HUES6 (cell line): ENCODE measurements at regions not wholly inside any gene's neighbourhood (a gene's known extent, or its start where the extent isn't known, plus 50 kb on each side); places are given as distances from the start of the nearest gene placed in this dataset.

ENCODE experiments used
- H3K27ac ChIP-seq: 2 replicates; pipeline ENCODE4 v1.7.0; 2013; ENCODE audit warnings: low read depth, mild to moderate bottlenecking, low read length, inconsistent platforms
- H3K27me3 ChIP-seq: 2 replicates; pipeline ENCODE4 v1.6.1; 2013; ENCODE audit warnings: low read length; ENCODE audit not compliant: control insufficient read depth, insufficient read depth
- H3K36me3 ChIP-seq: 2 replicates; pipeline ENCODE4 v1.6.1; 2013; ENCODE audit warnings: low read length; ENCODE audit not compliant: control insufficient read depth, insufficient read depth
- H3K4me1 ChIP-seq: 2 replicates; pipeline ENCODE4 v1.6.1; 2013; ENCODE audit warnings: low read length; ENCODE audit not compliant: control insufficient read depth, insufficient read depth
- H3K4me3 ChIP-seq: 2 replicates; pipeline ENCODE4 v1.5.1; 2013; ENCODE audit warnings: low read depth, low read length
- H3K9ac ChIP-seq: one replicate; pipeline ENCODE4 v1.6.1; 2013; ENCODE audit warnings: mild to moderate bottlenecking, low read length
- H3K9me3 ChIP-seq: 2 replicates; pipeline ENCODE4 v1.6.1; 2013; ENCODE audit warnings: low read depth, low read length; ENCODE audit not compliant: control insufficient read depth, insufficient read depth

GRCh38 chr3:147943265-147943945 is 534.2 kb downstream of the ZIC1 start:
- H3K27ac ChIP-seq, result no peak overlapping the region

GRCh38 chr3:147945968-147946519 is 536.9 kb downstream of the ZIC1 start:
- Histone ChIP-seq H3K9ac (no peak overlapping the region), H3K27ac (peak overlapping the region; percentile 63; the same call in 1 of the 2 replicates), H3K4me1 (peaks cover 30% of the 10 kb centered on the region), H3K4me3 (no peak overlapping the region), H3K36me3 (no peaks in the 10 kb centered on the region), H3K27me3 (no peaks in the 10 kb centered on the region), H3K9me3 (no peaks in the 10 kb centered on the region)

More at GRCh38 chr3:147943265-147943945, 534.2 kb downstream of the ZIC1 start:
- H3K9ac ChIP-seq, result no peak overlapping the region
- no peaks in the 10 kb centered on the region for H3K27me3 ChIP-seq
- no peaks in the 10 kb centered on the region for H3K9me3 ChIP-seq
- no peak overlapping the region for H3K4me3 ChIP-seq
- H3K36me3 ChIP-seq, result no peaks in the 10 kb centered on the region
- H3K4me1 ChIP-seq, result peaks cover 32% of the 10 kb centered on the region

GRCh38 chr3:147956615-147957014 is 547.5 kb downstream of the ZIC1 start:
- H3K4me3 ChIP-seq, result no peak overlapping the region
- H3K27ac ChIP-seq, result no peak overlapping the region
- H3K9ac ChIP-seq, result no peak overlapping the region
- no peaks in the 10 kb centered on the region for H3K36me3 ChIP-seq
- no peaks in the 10 kb centered on the region for H3K9me3 ChIP-seq
- peaks cover 9% of the 10 kb centered on the region for H3K4me1 ChIP-seq
- no peaks in the 10 kb centered on the region for H3K27me3 ChIP-seq

- H3K4me3 ChIP-seq, result no peak overlapping the region
- H3K27me3 ChIP-seq, result no peaks in the 10 kb centered on the region
- H3K36me3 ChIP-seq, result no peaks in the 10 kb centered on the region
- peaks cover 25% of the 10 kb centered on the region for H3K4me1 ChIP-seq
- H3K27ac ChIP-seq, result no peak overlapping the region
- H3K9ac ChIP-seq, result no peak overlapping the region
- H3K9me3 ChIP-seq, result no peaks in the 10 kb centered on the region
Measured at GRCh38 chr3:147958754-147959153, 549.6 kb downstream of the ZIC1 start.

- Histone ChIP-seq H3K27me3 (no peaks in the 10 kb centered on the region), H3K9me3 (no peaks in the 10 kb centered on the region), H3K4me1 (peaks cover 31% of the 10 kb centered on the region), H3K9ac (no peak overlapping the region), H3K36me3 (no peaks in the 10 kb centered on the region), H3K4me3 (no peak overlapping the region), H3K27ac (no peak overlapping the region)
Measured at GRCh38 chr3:147960786-147961185, 551.6 kb downstream of the ZIC1 start.

DNA sequence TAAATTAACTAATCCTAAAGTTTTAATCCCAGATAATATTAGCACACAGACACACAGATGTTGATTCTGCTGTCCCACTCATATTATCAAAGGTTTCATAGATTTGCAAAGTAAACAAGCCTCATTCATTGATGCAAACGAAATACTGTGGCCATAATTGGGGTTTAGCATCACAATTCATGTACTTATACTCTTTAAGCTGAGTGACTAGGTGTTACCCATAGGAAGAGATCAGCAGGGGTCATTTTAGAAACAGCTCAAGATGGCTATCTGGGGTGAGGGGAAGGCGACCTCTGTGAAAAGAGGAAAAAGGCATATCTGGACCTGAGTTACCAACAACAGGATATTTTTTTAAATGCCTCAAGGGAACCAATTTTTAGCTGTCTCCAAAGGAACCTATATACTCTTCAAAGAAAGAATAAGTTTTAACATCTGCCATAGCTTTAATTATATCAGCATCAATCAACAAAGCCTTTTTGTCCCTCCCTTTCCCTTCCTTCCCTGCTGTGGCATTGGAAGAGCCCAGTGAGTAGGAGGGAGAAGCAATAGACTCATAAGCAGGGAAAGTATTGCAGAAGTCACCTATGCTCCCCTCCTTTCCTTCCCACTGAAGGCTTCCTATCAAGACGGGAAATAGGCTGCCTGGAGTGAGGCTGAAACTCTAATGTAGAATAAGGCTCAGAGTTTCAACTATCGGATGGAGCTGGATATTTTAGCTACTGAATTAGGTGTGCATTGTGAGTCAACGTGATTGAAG is 553.4 kb downstream of the ZIC1 start:
- Histone ChIP-seq H3K4me3 (no peak overlapping the region), H3K27me3 (no peaks in the 10 kb centered on the region), H3K4me1 (peaks cover 31% of the 10 kb centered on the region), H3K36me3 (no peaks in the 10 kb centered on the region), H3K9ac (no peak overlapping the region), H3K27ac (0 out of 2 replicates have a peak overlapping the region, but pooled peaks have one; percentile 2), H3K9me3 (no peaks in the 10 kb centered on the region)

DNA sequence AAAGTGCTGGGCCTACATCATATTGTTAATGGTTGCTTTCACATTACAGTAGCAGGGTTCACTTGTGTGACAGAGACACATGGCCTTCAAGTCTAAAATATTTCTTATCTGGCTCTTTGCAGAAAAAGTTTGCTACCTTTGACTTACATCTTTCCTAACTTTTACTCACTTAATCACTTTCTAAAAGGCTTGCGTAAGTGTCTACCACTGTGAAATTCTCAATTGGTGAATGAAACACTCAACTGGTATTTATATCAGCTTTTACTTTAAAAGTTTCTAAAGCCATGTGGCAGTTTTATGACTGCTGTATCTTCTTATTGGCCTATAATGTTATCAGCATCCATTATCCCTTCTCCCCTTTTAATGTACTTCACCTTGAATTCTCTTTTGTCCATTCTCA is 554.5 kb downstream of the ZIC1 start:
- no peak overlapping the region for H3K9ac ChIP-seq
- peaks cover 31% of the 10 kb centered on the region for H3K4me1 ChIP-seq
- no peaks in the 10 kb centered on the region for H3K27me3 ChIP-seq
- H3K36me3 ChIP-seq, result no peaks in the 10 kb centered on the region
- no peaks in the 10 kb centered on the region for H3K9me3 ChIP-seq
- no peak overlapping the region for H3K27ac ChIP-seq
- H3K4me3 ChIP-seq, result no peak overlapping the region

- H3K36me3 ChIP-seq, result no peaks in the 10 kb centered on the region
- no peak overlapping the region for H3K27ac ChIP-seq
- H3K9me3 ChIP-seq, result no peaks in the 10 kb centered on the region
- no peaks in the 10 kb centered on the region for H3K27me3 ChIP-seq
- no peak overlapping the region for H3K9ac ChIP-seq
- H3K4me3 ChIP-seq, result no peak overlapping the region
- no peaks in the 10 kb centered on the region for H3K4me1 ChIP-seq
Measured at GRCh38 chr3:147975165-147975564, 566.0 kb downstream of the ZIC1 start.

GRCh38 chr3:147977001-147977400 is 567.8 kb downstream of the ZIC1 start:
- Histone ChIP-seq H3K27ac (no peak overlapping the region), H3K9me3 (no peaks in the 10 kb centered on the region), H3K9ac (no peak overlapping the region), H3K36me3 (no peaks in the 10 kb centered on the region), H3K27me3 (no peaks in the 10 kb centered on the region), H3K4me3 (no peak overlapping the region), H3K4me1 (no peaks in the 10 kb centered on the region)

DNA sequence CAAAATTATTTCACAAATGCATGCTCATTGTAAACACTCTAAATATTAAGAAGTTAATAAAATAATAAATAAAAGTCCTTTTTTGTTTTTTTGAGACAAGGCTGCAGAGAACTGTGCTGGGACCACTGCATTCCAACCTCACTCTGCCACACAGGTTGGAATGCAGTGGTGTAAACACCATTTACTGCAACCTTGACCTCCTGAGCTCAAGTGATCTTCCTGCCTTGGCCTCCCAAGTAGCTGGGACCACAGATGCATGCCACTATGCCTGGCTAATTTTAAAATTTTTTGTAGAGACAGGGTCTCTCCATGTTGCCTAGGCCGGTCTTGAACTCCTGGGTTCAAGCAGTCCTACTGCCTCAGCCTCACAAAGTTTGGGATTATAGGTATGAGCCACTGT is 578.4 kb downstream of the ZIC1 start:
- no peaks in the 10 kb centered on the region for H3K4me1 ChIP-seq
- no peak overlapping the region for H3K4me3 ChIP-seq
- H3K9ac ChIP-seq, result no peak overlapping the region
- no peak overlapping the region for H3K27ac ChIP-seq
- H3K27me3 ChIP-seq, result no peaks in the 10 kb centered on the region
- H3K9me3 ChIP-seq, result no peaks in the 10 kb centered on the region
- no peaks in the 10 kb centered on the region for H3K36me3 ChIP-seq

DNA sequence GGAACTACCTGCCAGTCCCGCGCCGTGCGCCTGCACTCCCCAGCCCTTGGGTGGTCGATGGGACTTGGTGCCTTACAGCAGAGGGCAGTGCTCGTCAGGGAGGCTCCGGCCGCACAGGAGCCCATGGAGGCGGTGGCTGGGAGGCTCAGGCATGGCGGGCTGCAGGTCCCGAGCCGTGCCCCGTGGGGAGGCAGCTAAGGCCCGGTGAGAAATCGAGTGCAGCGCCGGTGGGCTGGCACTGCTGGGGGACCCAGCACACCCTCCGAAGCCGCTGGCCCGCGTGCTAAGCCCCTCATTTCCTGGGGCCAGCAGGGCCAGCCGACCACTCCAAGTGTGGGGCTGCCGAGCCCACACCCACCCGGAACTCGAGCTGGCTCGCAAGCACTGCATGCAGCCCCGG is 580.2 kb downstream of the ZIC1 start:
- H3K27me3 ChIP-seq, result no peaks in the 10 kb centered on the region
- no peak overlapping the region for H3K27ac ChIP-seq
- no peak overlapping the region for H3K9ac ChIP-seq
- H3K4me1 ChIP-seq, result no peaks in the 10 kb centered on the region
- no peak overlapping the region for H3K4me3 ChIP-seq
- H3K9me3 ChIP-seq, result no peaks in the 10 kb centered on the region
- H3K36me3 ChIP-seq, result no peaks in the 10 kb centered on the region
